ENCODE measurements at regions not wholly inside any gene's neighbourhood (a gene's known extent, or its start where the extent isn't known, plus 50 kb on each side); places are given as distances from the start of the nearest gene placed in this dataset.

DNA sequence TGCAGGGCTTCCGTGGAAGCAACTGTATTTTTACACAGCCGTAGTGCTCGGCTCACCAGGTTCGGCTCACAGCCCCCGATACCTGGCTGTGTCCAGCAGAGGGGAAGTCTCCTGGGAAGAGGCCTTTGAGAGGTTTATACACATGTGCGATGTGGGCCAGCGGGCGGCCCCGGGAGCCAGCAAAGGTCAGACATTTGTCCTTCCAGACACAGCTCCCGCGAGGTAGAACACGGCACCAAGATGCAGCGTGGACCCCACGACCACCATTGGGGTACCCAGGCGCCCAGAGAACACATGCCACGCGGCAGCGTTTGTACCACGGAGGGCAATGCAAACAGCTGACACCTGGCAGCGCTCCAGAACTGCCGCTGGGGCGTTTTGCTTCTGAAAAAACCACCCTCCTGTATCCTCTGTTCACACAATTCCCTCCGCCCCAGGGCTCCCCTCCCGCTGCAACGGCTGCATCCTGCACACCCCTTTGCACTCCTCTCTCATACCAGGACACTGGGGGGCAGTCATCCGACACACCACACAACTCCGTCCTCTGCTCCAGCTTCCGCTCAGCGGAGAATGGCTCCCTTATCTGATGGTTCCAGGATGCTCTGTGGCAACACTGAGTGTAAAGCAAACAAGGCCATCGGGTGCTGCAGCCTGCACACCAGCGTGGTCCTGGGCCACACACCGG lies 235.3 kb downstream of the SYK start:
- TF ChIP-seq, protein P1, sequence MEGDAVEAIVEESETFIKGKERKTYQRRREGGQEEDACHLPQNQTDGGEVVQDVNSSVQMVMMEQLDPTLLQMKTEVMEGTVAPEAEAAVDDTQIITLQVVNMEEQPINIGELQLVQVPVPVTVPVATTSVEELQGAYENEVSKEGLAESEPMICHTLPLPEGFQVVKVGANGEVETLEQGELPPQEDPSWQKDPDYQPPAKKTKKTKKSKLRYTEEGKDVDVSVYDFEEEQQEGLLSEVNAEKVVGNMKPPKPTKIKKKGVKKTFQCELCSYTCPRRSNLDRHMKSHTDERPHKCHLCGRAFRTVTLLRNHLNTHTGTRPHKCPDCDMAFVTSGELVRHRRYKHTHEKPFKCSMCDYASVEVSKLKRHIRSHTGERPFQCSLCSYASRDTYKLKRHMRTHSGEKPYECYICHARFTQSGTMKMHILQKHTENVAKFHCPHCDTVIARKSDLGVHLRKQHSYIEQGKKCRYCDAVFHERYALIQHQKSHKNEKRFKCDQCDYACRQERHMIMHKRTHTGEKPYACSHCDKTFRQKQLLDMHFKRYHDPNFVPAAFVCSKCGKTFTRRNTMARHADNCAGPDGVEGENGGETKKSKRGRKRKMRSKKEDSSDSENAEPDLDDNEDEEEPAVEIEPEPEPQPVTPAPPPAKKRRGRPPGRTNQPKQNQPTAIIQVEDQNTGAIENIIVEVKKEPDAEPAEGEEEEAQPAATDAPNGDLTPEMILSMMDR (IDR thresholded peaks at IDR 0.05; ENCODE audit: low read depth, low read length, poor library complexity, severe bottlenecking), result peak; percentile 42
- TF ChIP-seq EZH2phosphoT487 (IDR thresholded peaks at IDR 0.05; ENCODE audit: borderline replicate concordance, low read length), result no peak

All from DOHH2 (cell line).